K562 (cell line): ENCODE measurements at regions not wholly inside any gene's neighbourhood (a gene's known extent, or its start where the extent isn't known, plus 50 kb on each side); places are given as distances from the start of the nearest gene placed in this dataset.
"Not testable (repeated sequence)": the region's sequence is repeated elsewhere in the genome, so short reads cannot be mapped to it uniquely, and the experiment has no call there.

ENCODE experiments used
- CTCF ChIP-seq, 3 experiments: IDR thresholded peaks in 2 of 3; conservative IDR thresholded peaks in 1 of 3; 2 replicates each; pipeline ENCODE4 v1.5.1; 2011 to 2012; ENCODE audit warnings: low read length in 3 of 3, mild to moderate bottlenecking in 3 of 3, control low read depth in 2 of 3, improper control_type of control experiment in 1 of 3, inconsistent platforms in 1 of 3, low read depth in 1 of 3, mixed read lengths in 1 of 3, moderate library complexity in 1 of 3; ENCODE audit not compliant: insufficient read depth in 2 of 3
- GABPB1 ChIP-seq: sonication (generic); formaldehyde crosslinking; IDR thresholded peaks from 2 replicates; pipeline ENCODE4 v1.8.0; 2022; ENCODE audit warnings: mild to moderate bottlenecking, missing genetic modification reagents
- HNRNPL ChIP-seq: fragments of 200-400 bp; formaldehyde crosslinking; IDR thresholded peaks from 2 replicates; pipeline ENCODE4 v1.6.1; 2017; ENCODE audit warnings: low read depth, mild to moderate bottlenecking, low read length
- RFX1 ChIP-seq: fragments of 450-650 bp; IDR thresholded peaks from 2 replicates; pipeline ENCODE4 v1.6.1; 2016; ENCODE audit warnings: mild to moderate bottlenecking, moderate library complexity
- RFX5 ChIP-seq: IDR thresholded peaks from 2 replicates; pipeline ENCODE4 v1.6.1; 2011; ENCODE audit warnings: low read depth, mild to moderate bottlenecking, improper control_type of control experiment, low read length

GRCh38 chr4:27442661-27443060 lies 582.0 kb downstream of the STIM2 start:
- TF ChIP-seq RFX5; RFX1; GABPB1; CTCF (IDR thresholded peaks at IDR 0.05 in 2 of 3, conservative IDR thresholded peaks at IDR 0.05 in 1 of 3; ENCODE audit: insufficient read depth in 2 of 3, low read depth in 1 of 3, low read length in 3 of 3); HNRNPL: not testable (repeated sequence)
